ENCODE measurements at regions not wholly inside any gene's neighbourhood (a gene's known extent, or its start where the extent isn't known, plus 50 kb on each side); places are given as distances from the start of the nearest gene placed in this dataset.

DNA sequence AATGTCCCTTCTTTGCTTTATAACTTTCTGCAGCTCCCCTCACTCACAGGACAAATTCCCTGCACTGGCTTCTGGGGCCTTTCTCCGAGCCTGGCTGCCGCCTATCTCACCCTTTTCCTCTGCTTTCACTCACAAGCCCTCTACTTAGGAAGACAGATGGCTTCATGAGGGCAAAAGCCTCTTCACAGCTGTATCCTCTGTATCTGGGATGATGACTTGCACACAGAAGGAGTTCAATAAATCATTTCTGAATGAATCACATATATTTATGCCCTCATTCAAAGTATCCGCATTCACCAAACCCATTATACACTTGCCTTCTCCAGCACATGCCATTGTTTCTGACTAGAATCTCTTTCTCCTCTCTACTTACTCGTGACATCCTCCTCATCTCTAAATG, 159.0 kb upstream of the RIPOR2 start:
- no peak overlapping the region for H3K4me3 ChIP-seq (ENCODE audit: control insufficient read depth, low read depth, low read length)
- no peak for TF ChIP-seq CTCF (IDR thresholded peaks at IDR 0.05; ENCODE audit: control insufficient read depth, insufficient read depth, low read depth, low read length, missing control alignments)
- no peak for DNase-seq (ENCODE audit: low read depth)

- no peak for DNase-seq (ENCODE audit: low read depth)
- TF ChIP-seq CTCF (IDR thresholded peaks at IDR 0.05; ENCODE audit: control insufficient read depth, insufficient read depth, low read depth, low read length, missing control alignments): no peak
- no peak overlapping the region for H3K4me3 ChIP-seq (ENCODE audit: control insufficient read depth, low read depth, low read length)
These were observed 164.5 kb upstream of the RIPOR2 start for GRCh38 chr6:25100288-25100687.

DNA sequence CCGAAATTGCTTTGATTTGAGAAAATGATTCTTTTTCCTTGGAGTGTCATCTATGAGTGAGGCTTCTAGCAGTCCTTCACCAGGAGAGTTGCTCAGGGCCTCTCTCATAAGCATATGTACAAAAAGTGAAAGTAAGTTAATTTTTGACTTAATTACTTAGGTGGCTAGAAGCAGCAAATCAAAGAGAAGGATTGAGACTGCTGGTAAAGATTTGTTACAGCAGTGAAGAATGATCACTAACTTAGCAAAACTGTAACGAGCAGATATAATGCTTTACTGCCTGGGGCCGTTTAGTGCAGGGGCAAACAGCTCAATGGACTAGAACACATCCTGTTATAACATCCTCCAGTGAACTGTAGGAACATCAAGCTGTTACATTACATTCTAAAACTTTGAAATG, 167.8 kb upstream of the RIPOR2 start:
- TF ChIP-seq CTCF (IDR thresholded peaks at IDR 0.05; ENCODE audit: control insufficient read depth, insufficient read depth, low read depth, low read length, missing control alignments): no peak
- DNase-seq (ENCODE audit: low read depth): no peak
- no peak overlapping the region for H3K4me3 ChIP-seq (ENCODE audit: control insufficient read depth, low read depth, low read length)

DNA sequence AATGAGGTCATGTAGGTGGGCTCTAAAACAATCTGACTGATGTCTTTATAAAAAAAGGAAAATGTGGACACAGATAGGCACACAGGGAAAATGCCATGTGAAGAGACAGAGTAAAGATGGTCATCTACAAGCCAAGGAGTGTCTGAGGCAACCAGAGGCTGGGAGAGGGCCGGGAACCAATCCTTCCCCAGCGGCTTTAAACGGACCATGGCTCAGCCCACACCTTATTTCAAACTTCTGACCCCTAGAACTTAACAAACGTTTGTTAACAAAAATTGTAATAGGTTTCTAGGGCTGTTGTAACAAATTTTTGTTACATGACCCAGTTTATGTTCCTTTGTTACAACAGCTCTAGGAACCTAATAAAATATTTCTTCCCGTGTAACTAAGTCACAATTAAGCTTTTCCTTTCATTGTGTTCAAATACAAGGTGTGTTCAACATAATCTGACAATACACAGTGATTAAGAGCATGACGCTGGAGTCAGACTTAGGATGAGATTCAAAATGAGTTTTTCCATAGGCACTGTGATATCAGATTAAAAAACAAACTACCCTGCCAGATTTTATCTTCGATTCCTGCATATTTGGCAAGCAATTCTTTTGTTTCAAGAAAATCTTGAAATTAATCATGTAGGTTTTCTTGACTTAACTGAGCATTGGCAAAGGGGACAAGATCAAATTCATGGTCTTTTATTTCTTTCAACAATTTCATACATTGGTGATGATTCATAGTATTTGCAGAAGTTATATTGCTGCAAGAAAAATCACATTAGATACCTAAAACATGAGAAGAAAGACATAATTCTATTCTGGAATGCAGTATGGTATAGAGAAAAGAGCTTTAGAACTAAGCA, 169.5 kb upstream of the RIPOR2 start:
- H3K4me3 ChIP-seq (ENCODE audit: control insufficient read depth, low read depth, low read length): no peak overlapping the region
- TF ChIP-seq CTCF (IDR thresholded peaks at IDR 0.05; ENCODE audit: control insufficient read depth, insufficient read depth, low read depth, low read length, missing control alignments): no peak
- no peak for DNase-seq (ENCODE audit: low read depth)

- TF ChIP-seq CTCF (IDR thresholded peaks at IDR 0.05; ENCODE audit: control insufficient read depth, insufficient read depth, low read depth, low read length, missing control alignments): no peak
- DNase-seq (ENCODE audit: low read depth): no peak
- no peak overlapping the region for H3K4me3 ChIP-seq (ENCODE audit: control insufficient read depth, low read depth, low read length)
These were observed 171.5 kb upstream of the RIPOR2 start for GRCh38 chr6:25107218-25107617.

- no peak for DNase-seq (ENCODE audit: low read depth)
- no peak for TF ChIP-seq CTCF (IDR thresholded peaks at IDR 0.05; ENCODE audit: control insufficient read depth, insufficient read depth, low read depth, low read length, missing control alignments)
- no peak overlapping the region for H3K4me3 ChIP-seq (ENCODE audit: control insufficient read depth, low read depth, low read length)
These were observed 167.4 kb upstream of the CARMIL1 start for GRCh38 chr6:25111782-25112181.

Measured in AG09309 (cell line).